MCF 10A (cell line): ENCODE measurements at regions not wholly inside any gene's neighbourhood (a gene's known extent, or its start where the extent isn't known, plus 50 kb on each side); places are given as distances from the start of the nearest gene placed in this dataset.
A peak's percentile ranks its signal among the peaks of the same experiment; 100 is the strongest.

ENCODE experiments used
- BruUV-seq: library from RNA; stranded (reverse); fragments of 400-500 nt; replicated peaks from 2 replicates; lab custom pipeline; 2021; lab: Mats Ljungman, UMichigan
- CTCF ChIA-PET: fragments of 300-600 bp; sonication (Branson Sonifier 250); formaldehyde crosslinking; extraction: SDS; loops from one replicate; lab custom pipeline; 2021; ENCODE audit warnings: antibody characterized with exemption, inconsistent platforms; lab: Yijun Ruan, JAX
- POLR2A ChIA-PET: fragments of 300-600, 350-650 bp; sonication (Branson Sonifier 250); formaldehyde crosslinking; extraction: SDS; loops from one replicate; lab custom pipeline; 2020; ENCODE audit warnings: antibody characterized with exemption, inconsistent platforms; lab: Yijun Ruan, JAX
- DNase-seq: peaks from one replicate; pipeline ENCODE4 v3.0.0-alpha.2; 2018; ENCODE audit not compliant: unreplicated experiment
- H3K27ac Mint-ChIP-seq: one replicate; pipeline ENCODE4 v1.8.0; 2022; ENCODE audit warnings: mild to moderate bottlenecking, low read depth, mixed read lengths; ENCODE audit not compliant: unreplicated experiment
- H3K27me3 Mint-ChIP-seq: one replicate; pipeline ENCODE4 v1.8.0; 2022; ENCODE audit warnings: mixed read lengths; ENCODE audit not compliant: insufficient read depth, unreplicated experiment
- H3K36me3 Mint-ChIP-seq: one replicate; pipeline ENCODE4 v1.8.0; 2022; ENCODE audit warnings: mild to moderate bottlenecking, moderate library complexity, mixed read lengths; ENCODE audit not compliant: insufficient read depth, unreplicated experiment
- H3K4me1 Mint-ChIP-seq: one replicate; pipeline ENCODE4 v1.8.0; 2022; ENCODE audit warnings: mixed read lengths; ENCODE audit not compliant: insufficient read depth, unreplicated experiment
- H3K4me3 Mint-ChIP-seq: one replicate; pipeline ENCODE4 v1.8.0; 2022; ENCODE audit warnings: mild to moderate bottlenecking, moderate library complexity, mixed read lengths; ENCODE audit not compliant: unreplicated experiment
- H3K9me3 Mint-ChIP-seq: one replicate; pipeline ENCODE4 v1.8.0; 2022; ENCODE audit warnings: mixed read lengths; ENCODE audit not compliant: unreplicated experiment
- CTCF ChIP-seq: fragments of 200-600 bp; IDR thresholded peaks from one replicate; pipeline ENCODE4 v1.8.0; 2022; ENCODE audit warnings: antibody characterized with exemption, mild to moderate bottlenecking; ENCODE audit not compliant: unreplicated experiment
- intact Hi-C: fragments of 100-400 bp; cut with micrococcal nuclease; formaldehyde crosslinking; loops from 2 replicates; pipeline ENCODE4 v1.14.1; 2022

- no TSS peak for BruUV-seq
- TF ChIP-seq CTCF: no peak
- no peaks in the 10 kb centered on the region for H3K27me3 Mint-ChIP-seq
- ChIA-PET POLR2A (interaction anchor here (0.5 to 3.9 kb wide), 18 partner anchors 8 to 612 kb away, joined by 3 to 21 read pairs (median 3); no protein-coding TSS in a partner anchor), CTCF (interaction anchor here (0.5 to 5.8 kb wide), 9 partner anchors 12 to 282 kb away, joined by 3 to 35 read pairs (median 3); no protein-coding TSS in a partner anchor)
- H3K36me3 Mint-ChIP-seq: no peaks in the 10 kb centered on the region
- intact Hi-C loops: no loop called here
- peak overlapping the region; percentile 58 for H3K27ac Mint-ChIP-seq
- DNase-seq: peak; percentile 94
- H3K4me1 Mint-ChIP-seq: peaks cover 40% of the 10 kb centered on the region
- no peaks in the 10 kb centered on the region for H3K9me3 Mint-ChIP-seq
- H3K4me3 Mint-ChIP-seq: no peak overlapping the region
These were observed 109.3 kb upstream of the BMAL1 start for GRCh38 chr11:13168271-13168670.

- Mint-ChIP-seq H3K9me3 (no peaks in the 10 kb centered on the region), H3K27ac (no peak overlapping the region), H3K4me3 (no peak overlapping the region), H3K4me1 (peaks cover 40% of the 10 kb centered on the region), H3K27me3 (no peaks in the 10 kb centered on the region), H3K36me3 (no peaks in the 10 kb centered on the region)
- BruUV-seq: no TSS peak
- DNase-seq: peak; percentile 98
- ChIA-PET CTCF (interaction anchor here (0.6 to 5.8 kb wide), 4 partner anchors 14 to 1044 kb away, joined by 3 to 35 read pairs (median 14); no protein-coding TSS in a partner anchor), POLR2A (interaction anchor here (0.7 to 3.9 kb wide), 3 partner anchors 10 to 163 kb away, joined by 3 to 21 read pairs (median 14); no protein-coding TSS in a partner anchor)
- intact Hi-C loops: no loop called here
- no peak for TF ChIP-seq CTCF
These were observed 107.9 kb upstream of the BMAL1 start for GRCh38 chr11:13169709-13170108.

- no TSS peak for BruUV-seq
- Mint-ChIP-seq H3K9me3 (no peaks in the 10 kb centered on the region), H3K36me3 (no peaks in the 10 kb centered on the region), H3K4me3 (no peak overlapping the region), H3K4me1 (peaks cover 11% of the 10 kb centered on the region), H3K27me3 (no peaks in the 10 kb centered on the region), H3K27ac (no peak overlapping the region)
- intact Hi-C loops: no loop called here
- DNase-seq: no peak
- ChIA-PET POLR2A (no interaction called here), CTCF (interaction anchor here (0.6 to 1.5 kb wide), 3 partner anchors 21 to 563 kb away, joined by 3 to 6 read pairs (median 3); no protein-coding TSS in a partner anchor)
- TF ChIP-seq CTCF: no peak
These were observed 103.5 kb upstream of the BMAL1 start for GRCh38 chr11:13174090-13174489.

- intact Hi-C loops: loop anchor here (1.0 kb wide), 4 partner anchors 161 to 219 kb away; no protein-coding TSS in a partner anchor
- POLR2A ChIA-PET: interaction anchor here (1.3 to 2.4 kb wide), 3 partner anchors 14 to 222 kb away, joined by 6 to 14 read pairs (median 7); no protein-coding TSS in a partner anchor
- CTCF ChIA-PET: interaction anchor here (0.6 to 4.8 kb wide), 33 partner anchors 8 to 1044 kb away, joined by 3 to 95 read pairs (median 4); no protein-coding TSS in a partner anchor
- Mint-ChIP-seq H3K27me3 (no peaks in the 10 kb centered on the region), H3K27ac (no peak overlapping the region), H3K9me3 (peaks cover 16% of the 10 kb centered on the region), H3K36me3 (no peaks in the 10 kb centered on the region), H3K4me3 (peak overlapping the region; percentile 50), H3K4me1 (peaks cover 12% of the 10 kb centered on the region)
- peak; percentile 53 for DNase-seq
- BruUV-seq: no TSS peak
- TF ChIP-seq CTCF: peak; percentile 40
These were observed 94.3 kb upstream of the BMAL1 start for GRCh38 chr11:13183094-13183825.
